NB4 (cell line): ENCODE measurements at regions not wholly inside any gene's neighbourhood (a gene's known extent, or its start where the extent isn't known, plus 50 kb on each side); places are given as distances from the start of the nearest gene placed in this dataset.

Experiments used
- MYC ChIP-seq: IDR thresholded peaks from 2 replicates; pipeline ENCODE4 v1.6.1; 2011; ENCODE audit warnings: low read depth, low read length
- POLR2A ChIP-seq: IDR thresholded peaks from 2 replicates; pipeline ENCODE4 v1.6.1; 2011; ENCODE audit warnings: mild to moderate bottlenecking; ENCODE audit not compliant: insufficient read length; ENCODE audit errors: extremely low read depth
- TF ChIP-seq, protein P1 (sequence below): IDR thresholded peaks from one replicate; pipeline ENCODE4 v1.5.1; 2012; ENCODE audit warnings: low read depth, low read length
- TF ChIP-seq, protein P2 (sequence below): IDR thresholded peaks from 2 replicates; pipeline ENCODE4 v1.6.1; 2011; ENCODE audit warnings: low read depth, low read length

- TF ChIP-seq, protein P1, sequence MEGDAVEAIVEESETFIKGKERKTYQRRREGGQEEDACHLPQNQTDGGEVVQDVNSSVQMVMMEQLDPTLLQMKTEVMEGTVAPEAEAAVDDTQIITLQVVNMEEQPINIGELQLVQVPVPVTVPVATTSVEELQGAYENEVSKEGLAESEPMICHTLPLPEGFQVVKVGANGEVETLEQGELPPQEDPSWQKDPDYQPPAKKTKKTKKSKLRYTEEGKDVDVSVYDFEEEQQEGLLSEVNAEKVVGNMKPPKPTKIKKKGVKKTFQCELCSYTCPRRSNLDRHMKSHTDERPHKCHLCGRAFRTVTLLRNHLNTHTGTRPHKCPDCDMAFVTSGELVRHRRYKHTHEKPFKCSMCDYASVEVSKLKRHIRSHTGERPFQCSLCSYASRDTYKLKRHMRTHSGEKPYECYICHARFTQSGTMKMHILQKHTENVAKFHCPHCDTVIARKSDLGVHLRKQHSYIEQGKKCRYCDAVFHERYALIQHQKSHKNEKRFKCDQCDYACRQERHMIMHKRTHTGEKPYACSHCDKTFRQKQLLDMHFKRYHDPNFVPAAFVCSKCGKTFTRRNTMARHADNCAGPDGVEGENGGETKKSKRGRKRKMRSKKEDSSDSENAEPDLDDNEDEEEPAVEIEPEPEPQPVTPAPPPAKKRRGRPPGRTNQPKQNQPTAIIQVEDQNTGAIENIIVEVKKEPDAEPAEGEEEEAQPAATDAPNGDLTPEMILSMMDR: no peak
- TF ChIP-seq POLR2A (no peak), MYC (no peak)
- TF ChIP-seq, protein P2, sequence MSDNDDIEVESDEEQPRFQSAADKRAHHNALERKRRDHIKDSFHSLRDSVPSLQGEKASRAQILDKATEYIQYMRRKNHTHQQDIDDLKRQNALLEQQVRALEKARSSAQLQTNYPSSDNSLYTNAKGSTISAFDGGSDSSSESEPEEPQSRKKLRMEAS: no peak
These were observed 256.7 kb downstream of the SUDS3 start for GRCh38 chr12:118633071-118633470.
